ENCODE measurements at regions not wholly inside any gene's neighbourhood (a gene's known extent, or its start where the extent isn't known, plus 50 kb on each side); places are given as distances from the start of the nearest gene placed in this dataset.

- no peak overlapping the region for H3K4me3 ChIP-seq (ENCODE audit: low read length)
- CTCF ChIA-PET = no interaction called here
- no peaks in the 10 kb centered on the region for H3K9me3 ChIP-seq (ENCODE audit: low read length)
- no peaks in the 10 kb centered on the region for H3K27me3 ChIP-seq (ENCODE audit: insufficient read depth, low read length, poor library complexity, severe bottlenecking)
- no peak for DNase-seq
- Mint-ChIP-seq H3K4me1 (no peaks in the 10 kb centered on the region), H3K27me3 (no peaks in the 10 kb centered on the region), H3K27ac (no peak overlapping the region), H3K36me3 (no peaks in the 10 kb centered on the region), H3K9me3 (peaks cover 2 to 20% (median 9%) of the 10 kb centered on the region in 5 donors), H3K4me3 (no peak overlapping the region)
- POLR2A ChIA-PET = no interaction called here
- H3K36me3 ChIP-seq (ENCODE audit: insufficient read depth, low read length) = no peaks in the 10 kb centered on the region
- H3K4me1 ChIP-seq (ENCODE audit: insufficient read depth, low read length) = no peaks in the 10 kb centered on the region
- no peak overlapping the region for H3K27ac ChIP-seq (ENCODE audit: low read depth, low read length)
These were observed 1570.3 kb upstream of the PRR20A start for GRCh38 chr13:55570371-55570770.

GRCh38 chr13:55571237-55571867 lies 1569.4 kb upstream of the PRR20A start:
- ChIA-PET CTCF (no interaction called here), POLR2A (no interaction called here)
- no peaks in the 10 kb centered on the region for H3K36me3 Mint-ChIP-seq
- no peaks in the 10 kb centered on the region for H3K4me1 ChIP-seq (ENCODE audit: insufficient read depth, low read length)
- no peak overlapping the region for H3K27ac ChIP-seq (ENCODE audit: low read depth, low read length)
- H3K27ac Mint-ChIP-seq = peak overlapping the region in 1 of 8 donors; percentile 56
- no peaks in the 10 kb centered on the region for H3K27me3 ChIP-seq (ENCODE audit: insufficient read depth, low read length, poor library complexity, severe bottlenecking)
- H3K4me3 Mint-ChIP-seq = no peak overlapping the region
- no peaks in the 10 kb centered on the region for H3K9me3 ChIP-seq (ENCODE audit: low read length)
- H3K4me3 ChIP-seq (ENCODE audit: low read length) = no peak overlapping the region
- peaks cover 2 to 26% (median 13%) of the 10 kb centered on the region in 5 donors for H3K9me3 Mint-ChIP-seq
- no peaks in the 10 kb centered on the region for H3K4me1 Mint-ChIP-seq
- no peaks in the 10 kb centered on the region for H3K36me3 ChIP-seq (ENCODE audit: insufficient read depth, low read length)
- no peaks in the 10 kb centered on the region for H3K27me3 Mint-ChIP-seq
- DNase-seq = no peak

GRCh38 chr13:55572408-55572807 lies 1568.3 kb upstream of the PRR20A start:
- H3K27me3 ChIP-seq (ENCODE audit: insufficient read depth, low read length, poor library complexity, severe bottlenecking) = no peaks in the 10 kb centered on the region
- H3K36me3 ChIP-seq (ENCODE audit: insufficient read depth, low read length) = no peaks in the 10 kb centered on the region
- Mint-ChIP-seq H3K27ac (no peak overlapping the region), H3K4me3 (no peak overlapping the region), H3K27me3 (no peaks in the 10 kb centered on the region), H3K4me1 (no peaks in the 10 kb centered on the region), H3K36me3 (no peaks in the 10 kb centered on the region), H3K9me3 (peaks cover 0 to 19% (median 11%) of the 10 kb centered on the region in 5 donors)
- H3K27ac ChIP-seq (ENCODE audit: low read depth, low read length) = no peak overlapping the region
- ChIA-PET POLR2A (no interaction called here), CTCF (no interaction called here)
- no peaks in the 10 kb centered on the region for H3K4me1 ChIP-seq (ENCODE audit: insufficient read depth, low read length)
- no peak for DNase-seq
- H3K4me3 ChIP-seq (ENCODE audit: low read length) = no peak overlapping the region
- H3K9me3 ChIP-seq (ENCODE audit: low read length) = no peaks in the 10 kb centered on the region

- CTCF ChIA-PET = no interaction called here
- no peak overlapping the region for H3K27ac Mint-ChIP-seq
These were observed 1567.9 kb upstream of the PRR20A start for GRCh38 chr13:55572862-55573261.

GRCh38 chr13:55573565-55573964 lies 1567.2 kb upstream of the PRR20A start:
- H3K27ac ChIP-seq (ENCODE audit: low read depth, low read length) = no peak overlapping the region
- POLR2A ChIA-PET = no interaction called here
- DNase-seq = no peak
- no peaks in the 10 kb centered on the region for H3K4me1 ChIP-seq (ENCODE audit: insufficient read depth, low read length)
- H3K9me3 ChIP-seq (ENCODE audit: low read length) = no peaks in the 10 kb centered on the region
- Mint-ChIP-seq H3K36me3 (peaks cover 0 to 6% (median 0%) of the 10 kb centered on the region in 3 donors), H3K27me3 (no peaks in the 10 kb centered on the region), H3K4me3 (no peak overlapping the region), H3K4me1 (no peaks in the 10 kb centered on the region), H3K9me3 (peaks cover 2 to 19% (median 11%) of the 10 kb centered on the region in 5 donors), H3K27ac (no peak overlapping the region)
- H3K4me3 ChIP-seq (ENCODE audit: low read length) = no peak overlapping the region
- no peaks in the 10 kb centered on the region for H3K36me3 ChIP-seq (ENCODE audit: insufficient read depth, low read length)
- CTCF ChIA-PET = no interaction called here
- H3K27me3 ChIP-seq (ENCODE audit: insufficient read depth, low read length, poor library complexity, severe bottlenecking) = no peaks in the 10 kb centered on the region

More at GRCh38 chr13:55572862-55573261, 1567.9 kb upstream of the PRR20A start:
- DNase-seq = no peak
- POLR2A ChIA-PET = no interaction called here
- H3K4me1 Mint-ChIP-seq = no peaks in the 10 kb centered on the region
- no peak overlapping the region for H3K27ac ChIP-seq (ENCODE audit: low read depth, low read length)
- H3K4me3 Mint-ChIP-seq = no peak overlapping the region
- no peaks in the 10 kb centered on the region for H3K36me3 ChIP-seq (ENCODE audit: insufficient read depth, low read length)
- no peak overlapping the region for H3K4me3 ChIP-seq (ENCODE audit: low read length)
- no peaks in the 10 kb centered on the region for H3K27me3 Mint-ChIP-seq
- no peaks in the 10 kb centered on the region for H3K4me1 ChIP-seq (ENCODE audit: insufficient read depth, low read length)
- no peaks in the 10 kb centered on the region for H3K27me3 ChIP-seq (ENCODE audit: insufficient read depth, low read length, poor library complexity, severe bottlenecking)
- H3K9me3 Mint-ChIP-seq = peaks cover 2 to 19% (median 11%) of the 10 kb centered on the region in 5 donors
- peaks cover 0 to 4% (median 0%) of the 10 kb centered on the region in 3 donors for H3K36me3 Mint-ChIP-seq
- no peaks in the 10 kb centered on the region for H3K9me3 ChIP-seq (ENCODE audit: low read length)

- no peak overlapping the region for H3K27ac Mint-ChIP-seq
- Histone ChIP-seq H3K27me3 (ENCODE audit: insufficient read depth, low read length, poor library complexity, severe bottlenecking) (no peaks in the 10 kb centered on the region), H3K9me3 (ENCODE audit: low read length) (no peaks in the 10 kb centered on the region), H3K27ac (ENCODE audit: low read depth, low read length) (no peak overlapping the region), H3K36me3 (ENCODE audit: insufficient read depth, low read length) (no peaks in the 10 kb centered on the region), H3K4me1 (ENCODE audit: insufficient read depth, low read length) (no peaks in the 10 kb centered on the region), H3K4me3 (ENCODE audit: low read length) (no peak overlapping the region)
- H3K36me3 Mint-ChIP-seq = peaks cover 0 to 6% (median 0%) of the 10 kb centered on the region in 3 donors
- no peak for DNase-seq
- no peak overlapping the region for H3K4me3 Mint-ChIP-seq
- no peaks in the 10 kb centered on the region for H3K27me3 Mint-ChIP-seq
- H3K4me1 Mint-ChIP-seq = no peaks in the 10 kb centered on the region
- CTCF ChIA-PET = no interaction called here
- POLR2A ChIA-PET = no interaction called here
- H3K9me3 Mint-ChIP-seq = peaks cover 0 to 15% (median 10%) of the 10 kb centered on the region in 5 donors
These were observed 1564.3 kb upstream of the PRR20A start for GRCh38 chr13:55576389-55576788.

GRCh38 chr13:55577082-55577846 lies 1563.5 kb upstream of the PRR20A start:
- H3K4me1 Mint-ChIP-seq = no peaks in the 10 kb centered on the region
- Histone ChIP-seq H3K27me3 (ENCODE audit: insufficient read depth, low read length, poor library complexity, severe bottlenecking) (no peaks in the 10 kb centered on the region), H3K9me3 (ENCODE audit: low read length) (no peaks in the 10 kb centered on the region), H3K36me3 (ENCODE audit: insufficient read depth, low read length) (no peaks in the 10 kb centered on the region), H3K4me3 (ENCODE audit: low read length) (no peak overlapping the region), H3K4me1 (ENCODE audit: insufficient read depth, low read length) (no peaks in the 10 kb centered on the region), H3K27ac (ENCODE audit: low read depth, low read length) (no peak overlapping the region)
- no peak overlapping the region for H3K4me3 Mint-ChIP-seq
- peaks cover 0 to 6% (median 0%) of the 10 kb centered on the region in 3 donors for H3K36me3 Mint-ChIP-seq
- ChIA-PET CTCF (no interaction called here), POLR2A (no interaction called here)
- H3K27ac Mint-ChIP-seq = no peak overlapping the region
- no peaks in the 10 kb centered on the region for H3K27me3 Mint-ChIP-seq
- DNase-seq = no peak
- H3K9me3 Mint-ChIP-seq = peaks cover 0 to 13% (median 6%) of the 10 kb centered on the region in 5 donors

- ChIA-PET POLR2A (no interaction called here), CTCF (no interaction called here)
- no peak for DNase-seq
- H3K9me3 ChIP-seq (ENCODE audit: low read length) = no peaks in the 10 kb centered on the region
- H3K4me1 Mint-ChIP-seq = no peaks in the 10 kb centered on the region
- no peak overlapping the region for H3K4me3 ChIP-seq (ENCODE audit: low read length)
- peaks cover 0 to 16% (median 6%) of the 10 kb centered on the region in 5 donors for H3K9me3 Mint-ChIP-seq
- no peaks in the 10 kb centered on the region for H3K27me3 Mint-ChIP-seq
- H3K4me3 Mint-ChIP-seq = no peak overlapping the region
- H3K27me3 ChIP-seq (ENCODE audit: insufficient read depth, low read length, poor library complexity, severe bottlenecking) = no peaks in the 10 kb centered on the region
- H3K27ac Mint-ChIP-seq = no peak overlapping the region
- no peak overlapping the region for H3K27ac ChIP-seq (ENCODE audit: low read depth, low read length)
- peaks cover 0 to 6% (median 0%) of the 10 kb centered on the region in 3 donors for H3K36me3 Mint-ChIP-seq
- H3K36me3 ChIP-seq (ENCODE audit: insufficient read depth, low read length) = no peaks in the 10 kb centered on the region
- no peaks in the 10 kb centered on the region for H3K4me1 ChIP-seq (ENCODE audit: insufficient read depth, low read length)
These were observed 1562.9 kb upstream of the PRR20A start for GRCh38 chr13:55577847-55578210.

Data from CD8-positive, alpha-beta memory T cell (primary cell).